ENCODE measurements at regions not wholly inside any gene's neighbourhood (a gene's known extent, or its start where the extent isn't known, plus 50 kb on each side); places are given as distances from the start of the nearest gene placed in this dataset.

DNA sequence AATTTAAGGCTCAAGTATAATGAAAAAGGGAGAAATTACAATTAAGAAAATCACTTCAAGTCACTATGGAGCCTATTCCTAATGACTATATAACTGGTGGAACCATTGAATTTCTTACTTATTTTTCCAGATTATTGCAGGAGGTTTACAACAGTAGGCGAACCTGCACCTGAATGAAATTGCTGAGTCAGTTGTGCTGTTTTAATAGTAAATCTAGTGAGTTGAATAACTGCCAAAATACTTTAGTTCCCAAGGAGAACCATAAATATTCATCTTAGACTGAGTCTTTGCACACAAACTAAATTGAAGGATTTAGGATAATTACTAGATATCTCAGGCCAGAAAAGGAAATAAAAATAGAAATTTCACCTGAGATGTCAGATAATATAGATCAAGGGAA, 1052.8 kb downstream of the NAALADL2 start:
- DNase-seq (ENCODE audit: extremely low read depth in 1 of 4, low spot score in 3 of 4), result no peak
- Histone ChIP-seq H3K27me3 (ENCODE audit: control insufficient read depth in 2 of 2, insufficient read depth in 2 of 2, low read length in 2 of 2) (no peaks in the 10 kb centered on the region), H3K79me2 (ENCODE audit: control insufficient read depth, insufficient read depth, low read length) (no peaks in the 10 kb centered on the region), H3K36me3 (ENCODE audit: control insufficient read depth, insufficient read depth, low read length) (no peaks in the 10 kb centered on the region), H3K4me2 (ENCODE audit: insufficient read depth, low read length) (no peak overlapping the region), H3K9ac (ENCODE audit: insufficient read depth in 1 of 2, low read depth in 2 of 2, low read length in 2 of 2) (no peak overlapping the region), H3K4me3 (no peak overlapping the region), H4K20me1 (replicated peaks; ENCODE audit: control insufficient read depth, insufficient read depth, low read length) (no peaks in the 10 kb centered on the region), H3K9me3 (replicated peaks; ENCODE audit: control insufficient read depth, insufficient read depth, low read depth, low read length) (no peaks in the 10 kb centered on the region; the same call in 1 of the 2 replicates), H3K4me1 (replicated peaks in 1 of 2; ENCODE audit: control insufficient read depth in 2 of 2, insufficient read depth in 2 of 2, low read length in 2 of 2) (no peaks in the 10 kb centered on the region), H3K9me1 (ENCODE audit: control insufficient read depth, insufficient read depth, low read length) (no peaks in the 10 kb centered on the region), H3K27ac (ENCODE audit: extremely low read depth, low read depth, low read length) (no peak overlapping the region), H2AFZ (ENCODE audit: low read depth, low read length) (no peak overlapping the region)
- TF ChIP-seq ZNF316 (IDR thresholded peaks at IDR 0.05) (0 out of 2 replicates have a peak, but pooled peaks have one; percentile 9), ZNF184 (CRISPR knock-in tag; IDR thresholded peaks at IDR 0.05) (no peak), NBN (IDR thresholded peaks at IDR 0.05; ENCODE audit: low read depth) (no peak), BRD4 (IDR thresholded peaks at IDR 0.05) (no peak), MAFF (IDR thresholded peaks at IDR 0.05; ENCODE audit: low read length) (0 out of 2 replicates have a peak, but pooled peaks have one; percentile 4), MCM3 (IDR thresholded peaks at IDR 0.05) (no peak), SRSF9 (IDR thresholded peaks at IDR 0.05; ENCODE audit: borderline replicate concordance, low read depth, low read length) (no peak)
- intact Hi-C loops (cut with micrococcal nuclease), result no loop called here
- no peak for FAIRE-seq
- ATAC-seq, result no peak
- in situ Hi-C loops (cut with MboI), result no loop called here
- WGBS (ENCODE audit: insufficient coverage, low coverage, missing lambda C conversion rate), result 0% methylated on average over 1 of the region's 1 CpG
- POLR2A ChIA-PET, result no interaction called here
- CTCF ChIA-PET (ENCODE audit: low intra/inter-chr PET ratio), result interaction anchor here (0.6 kb wide), 1 partner anchor 28 kb away, joined by 3 read pairs; no protein-coding TSS in a partner anchor
- BruUV-seq (replicated peaks), result no TSS peak

DNA sequence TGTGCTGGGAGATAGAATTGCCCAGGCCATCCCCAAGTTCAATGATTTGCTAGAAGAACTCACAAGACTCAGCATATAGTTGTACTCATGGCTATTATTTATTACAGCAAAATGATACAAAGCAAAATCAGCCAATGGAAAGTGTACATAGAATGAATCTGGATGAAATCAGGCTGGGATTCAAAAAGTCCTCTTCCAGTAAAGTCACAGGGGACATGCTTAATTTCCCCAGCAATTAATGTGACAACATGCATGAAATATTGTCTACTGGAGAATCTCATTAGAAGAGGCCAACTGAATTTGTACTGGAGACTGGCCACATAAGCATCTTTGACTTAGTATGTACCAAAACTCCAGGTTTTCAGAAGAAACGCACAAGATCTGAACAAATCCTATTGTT, 1043.1 kb downstream of the NAALADL2 start:
- Histone ChIP-seq H3K9me1 (ENCODE audit: control insufficient read depth, insufficient read depth, low read length) (no peaks in the 10 kb centered on the region), H3K9me3 (replicated peaks; ENCODE audit: control insufficient read depth, insufficient read depth, low read depth, low read length) (no peaks in the 10 kb centered on the region; the same call in 1 of the 2 replicates), H4K20me1 (replicated peaks; ENCODE audit: control insufficient read depth, insufficient read depth, low read length) (no peaks in the 10 kb centered on the region), H3K27ac (ENCODE audit: extremely low read depth, low read depth, low read length) (no peak overlapping the region), H3K9ac (ENCODE audit: insufficient read depth in 1 of 2, low read depth in 2 of 2, low read length in 2 of 2) (no peak overlapping the region), H2AFZ (ENCODE audit: low read depth, low read length) (no peak overlapping the region), H3K4me3 (no peak overlapping the region), H3K4me2 (ENCODE audit: insufficient read depth, low read length) (no peak overlapping the region), H3K4me1 (replicated peaks in 1 of 2; ENCODE audit: control insufficient read depth in 2 of 2, insufficient read depth in 2 of 2, low read length in 2 of 2) (no peaks in the 10 kb centered on the region), H3K36me3 (ENCODE audit: control insufficient read depth, insufficient read depth, low read length) (no peaks in the 10 kb centered on the region), H3K79me2 (ENCODE audit: control insufficient read depth, insufficient read depth, low read length) (no peaks in the 10 kb centered on the region), H3K27me3 (ENCODE audit: control insufficient read depth in 2 of 2, insufficient read depth in 2 of 2, low read length in 2 of 2) (no peaks in the 10 kb centered on the region)
- DNase-seq (ENCODE audit: extremely low read depth in 1 of 4, low spot score in 3 of 4), result no peak
- WGBS (ENCODE audit: insufficient coverage, low coverage, missing lambda C conversion rate), result 0% methylated on average over 1 of the region's 1 CpG
- FAIRE-seq, result no peak
- BruUV-seq (replicated peaks), result no TSS peak
- ATAC-seq, result no peak
- ChIA-PET CTCF (ENCODE audit: low intra/inter-chr PET ratio) (no interaction called here), POLR2A (no interaction called here)
- intact Hi-C loops (cut with micrococcal nuclease), result no loop called here
- in situ Hi-C loops (cut with MboI), result no loop called here
- TF ChIP-seq, protein P1, sequence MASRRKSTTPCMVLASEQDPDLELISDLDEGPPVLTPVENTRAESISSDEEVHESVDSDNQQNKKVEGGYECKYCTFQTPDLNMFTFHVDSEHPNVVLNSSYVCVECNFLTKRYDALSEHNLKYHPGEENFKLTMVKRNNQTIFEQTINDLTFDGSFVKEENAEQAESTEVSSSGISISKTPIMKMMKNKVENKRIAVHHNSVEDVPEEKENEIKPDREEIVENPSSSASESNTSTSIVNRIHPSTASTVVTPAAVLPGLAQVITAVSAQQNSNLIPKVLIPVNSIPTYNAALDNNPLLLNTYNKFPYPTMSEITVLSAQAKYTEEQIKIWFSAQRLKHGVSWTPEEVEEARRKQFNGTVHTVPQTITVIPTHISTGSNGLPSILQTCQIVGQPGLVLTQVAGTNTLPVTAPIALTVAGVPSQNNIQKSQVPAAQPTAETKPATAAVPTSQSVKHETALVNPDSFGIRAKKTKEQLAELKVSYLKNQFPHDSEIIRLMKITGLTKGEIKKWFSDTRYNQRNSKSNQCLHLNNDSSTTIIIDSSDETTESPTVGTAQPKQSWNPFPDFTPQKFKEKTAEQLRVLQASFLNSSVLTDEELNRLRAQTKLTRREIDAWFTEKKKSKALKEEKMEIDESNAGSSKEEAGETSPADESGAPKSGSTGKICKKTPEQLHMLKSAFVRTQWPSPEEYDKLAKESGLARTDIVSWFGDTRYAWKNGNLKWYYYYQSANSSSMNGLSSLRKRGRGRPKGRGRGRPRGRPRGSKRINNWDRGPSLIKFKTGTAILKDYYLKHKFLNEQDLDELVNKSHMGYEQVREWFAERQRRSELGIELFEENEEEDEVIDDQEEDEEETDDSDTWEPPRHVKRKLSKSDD (conservative IDR thresholded peaks at IDR 0.05; ENCODE audit: low read length), result no peak
- TF ChIP-seq ZNF232 (CRISPR knock-in tag; IDR thresholded peaks at IDR 0.05) (no peak), CREM (IDR thresholded peaks at IDR 0.05; ENCODE audit: low read depth) (no peak), ZNF316 (IDR thresholded peaks at IDR 0.05) (no peak), RUNX1 (IDR thresholded peaks at IDR 0.05; ENCODE audit: low read depth) (no peak)

Data from K562 (cell line).